HG03039 (cell line): ENCODE measurements at regions not wholly inside any gene's neighbourhood (a gene's known extent, or its start where the extent isn't known, plus 50 kb on each side); places are given as distances from the start of the nearest gene placed in this dataset.
"Not testable (repeated sequence)": the region's sequence is repeated elsewhere in the genome, so short reads cannot be mapped to it uniquely, and the experiment has no call there.

Source experiments
- ATAC-seq: cut with Tn5 transposase; IDR thresholded peaks from one replicate; pipeline ENCODE4 v1.9.1; 2021; ENCODE audit warnings: mild to moderate bottlenecking, moderate library complexity; ENCODE audit not compliant: unreplicated experiment

DNA sequence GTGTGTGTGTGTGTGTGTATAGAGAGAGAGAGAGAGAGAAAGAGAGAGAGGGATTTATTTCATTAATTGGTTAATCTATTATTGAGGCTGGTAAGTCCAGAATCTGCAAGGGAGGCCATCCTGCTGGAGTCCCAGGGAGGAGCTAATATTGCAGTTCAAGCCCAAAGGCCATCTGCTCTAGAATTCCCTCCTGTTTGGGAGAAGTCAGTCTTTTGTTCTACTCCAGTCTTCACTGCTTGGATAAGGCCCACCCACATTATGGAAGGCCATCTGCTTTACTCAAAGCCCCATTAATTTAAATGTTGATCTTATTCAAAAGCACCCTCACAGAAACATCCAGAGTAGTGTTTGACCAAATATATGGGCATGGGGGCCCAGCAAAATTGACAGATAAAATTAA is 317.5 kb upstream of the RASGEF1B start:
- ATAC-seq: no peak

DNA sequence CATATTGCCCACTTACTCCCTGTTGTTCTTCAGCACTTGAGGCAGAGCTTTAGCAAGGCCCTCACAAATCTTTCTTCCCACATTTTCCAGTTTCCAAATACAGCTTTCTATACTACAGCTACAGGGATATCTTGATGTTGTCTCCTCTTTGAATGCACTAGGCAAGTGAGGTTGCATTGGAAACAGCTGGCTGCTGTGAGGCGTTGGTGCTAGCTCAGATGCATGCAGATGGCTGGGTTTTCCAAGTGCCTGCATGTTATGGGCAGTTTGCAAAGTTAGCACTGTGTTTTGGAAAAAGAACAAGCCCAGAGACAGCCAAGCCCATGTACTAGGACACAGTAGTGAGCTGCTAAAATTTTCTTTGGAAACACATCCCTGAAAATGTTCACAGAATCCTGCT is 315.1 kb upstream of the RASGEF1B start:
- no peak for ATAC-seq

DNA sequence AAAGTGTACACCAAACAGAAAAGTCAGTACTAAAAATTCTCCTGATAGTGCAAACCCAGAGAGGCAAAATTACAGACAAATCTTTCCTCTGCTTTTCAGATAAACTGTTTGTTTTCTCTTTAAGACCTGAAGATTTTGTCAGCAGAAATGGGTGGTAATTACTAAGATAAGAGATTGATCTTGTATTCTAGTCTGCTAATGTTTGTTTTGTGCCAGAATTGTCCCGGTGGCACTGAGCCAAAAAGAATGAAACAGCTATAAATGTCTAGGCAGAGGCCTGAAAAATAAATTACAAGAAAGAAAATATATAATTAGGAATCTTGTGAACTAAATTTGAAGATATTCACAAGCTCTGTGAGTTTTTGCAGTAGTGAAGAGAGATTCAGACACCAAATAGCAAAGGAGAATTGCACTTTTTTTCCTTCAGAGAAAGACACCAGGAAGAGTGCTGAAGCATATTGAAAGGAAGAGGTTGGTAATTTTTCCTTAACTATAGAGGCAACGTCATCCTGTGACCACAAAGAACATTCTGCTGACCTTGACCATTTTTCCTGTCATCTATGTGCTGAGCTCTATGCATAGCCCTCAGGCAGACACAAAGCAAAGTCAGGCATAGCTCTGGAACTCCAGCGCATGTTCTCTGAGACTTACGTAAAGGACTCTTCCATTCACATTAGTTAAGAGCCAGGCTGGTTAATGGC is 314.5 kb upstream of the RASGEF1B start:
- no peak for ATAC-seq

DNA sequence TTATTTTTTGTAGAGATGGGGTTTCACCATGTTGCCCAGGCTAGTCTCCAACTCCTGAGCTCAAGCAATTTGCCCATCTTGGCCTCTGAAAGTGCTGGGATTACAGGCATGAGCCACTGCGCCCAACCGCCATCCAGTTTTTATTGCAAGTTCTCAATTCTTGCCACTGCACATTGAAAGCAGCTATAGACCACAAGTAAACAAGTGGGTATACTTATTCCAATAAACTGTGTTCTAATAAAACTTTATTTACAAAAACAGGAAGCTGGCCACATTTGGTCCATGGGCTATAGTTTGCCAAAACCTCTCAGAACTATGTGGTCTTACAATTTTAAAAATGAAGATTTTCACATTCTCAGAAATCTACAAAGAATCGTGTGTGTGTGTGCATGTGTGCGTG is 313.6 kb upstream of the RASGEF1B start:
- no peak for ATAC-seq

DNA sequence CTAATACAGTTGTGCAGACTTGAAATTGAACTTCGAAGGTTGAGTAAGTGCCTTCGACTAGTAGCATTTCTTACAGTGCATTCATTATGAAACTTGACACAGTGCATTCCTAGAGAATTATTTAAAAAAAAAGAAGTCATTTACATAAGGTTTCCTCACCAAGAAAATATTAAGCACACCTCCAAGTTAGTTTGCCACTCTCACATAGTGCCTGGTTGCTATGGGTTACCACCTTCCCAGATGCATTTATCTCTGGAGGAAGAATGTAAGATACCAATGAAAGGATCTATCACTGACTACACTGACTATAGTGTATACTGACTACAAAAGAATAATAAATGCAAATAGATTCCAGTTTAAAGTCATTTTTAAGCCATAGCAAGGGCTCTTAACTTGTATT is 311.9 kb upstream of the RASGEF1B start:
- no peak for ATAC-seq

GRCh38 chr4:81781799-81782198 is 310.1 kb upstream of the RASGEF1B start:
- ATAC-seq: no peak

- not testable (repeated sequence) for ATAC-seq
Measured at GRCh38 chr4:81777718-81778117, 306.0 kb upstream of the RASGEF1B start.

DNA sequence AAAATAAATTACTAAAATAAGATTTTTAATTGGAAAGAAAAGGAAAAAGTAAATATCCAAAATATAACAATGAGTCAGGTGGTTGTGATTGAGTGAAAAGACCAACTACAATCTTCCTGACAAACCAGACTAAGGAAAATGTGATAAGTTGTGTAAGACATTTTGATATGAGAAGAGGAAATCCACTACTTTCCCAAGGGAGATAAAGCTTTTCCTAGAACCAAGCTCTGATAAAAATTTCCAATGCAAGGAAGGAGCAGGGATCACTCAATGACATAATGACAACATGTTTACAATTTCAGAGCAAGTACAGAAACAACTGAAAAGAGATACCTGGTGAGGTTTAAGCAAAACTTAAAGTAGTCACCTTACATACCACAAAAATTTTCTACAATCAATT is 305.1 kb upstream of the RASGEF1B start:
- no peak for ATAC-seq

DNA sequence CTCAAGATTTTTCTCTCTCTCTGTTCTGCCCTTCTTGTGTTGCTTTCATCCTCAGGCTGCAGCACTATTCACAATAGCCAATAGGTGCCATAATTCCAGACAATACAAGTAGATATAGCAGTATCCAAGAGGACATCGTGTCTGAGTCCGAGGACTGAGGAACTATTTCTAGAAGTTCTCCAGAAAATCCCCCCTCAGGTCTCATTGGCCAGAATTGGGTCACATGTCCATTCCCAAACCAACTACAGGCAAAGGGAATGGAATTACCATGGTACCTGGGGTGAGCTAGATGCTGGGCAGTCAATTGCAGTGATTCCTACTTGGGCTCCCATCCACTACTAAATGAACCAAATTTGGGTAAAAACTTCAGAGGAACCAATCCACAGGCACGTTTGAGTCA is 301.9 kb upstream of the RASGEF1B start:
- no peak for ATAC-seq

DNA sequence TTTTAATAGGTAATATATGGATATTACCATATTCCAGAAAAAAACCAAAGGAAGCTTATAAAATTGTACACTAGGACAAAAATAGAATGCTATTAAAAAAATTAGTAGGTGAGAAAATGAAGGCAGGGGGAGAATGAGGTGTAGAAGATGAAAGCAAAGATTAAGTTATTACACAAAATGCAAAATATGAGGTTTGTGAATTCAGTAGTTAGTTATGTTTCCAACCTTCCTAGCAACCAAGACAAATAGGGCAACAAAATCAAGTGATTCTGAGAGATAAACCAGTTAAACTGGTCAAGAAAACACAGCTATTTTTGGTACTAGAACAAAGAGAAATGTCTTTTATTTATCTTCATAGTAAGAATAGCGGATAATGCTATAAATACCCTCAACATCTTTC is 300.0 kb upstream of the RASGEF1B start:
- ATAC-seq: no peak

GRCh38 chr4:81769244-81769643 is 297.5 kb upstream of the RASGEF1B start:
- no peak for ATAC-seq

DNA sequence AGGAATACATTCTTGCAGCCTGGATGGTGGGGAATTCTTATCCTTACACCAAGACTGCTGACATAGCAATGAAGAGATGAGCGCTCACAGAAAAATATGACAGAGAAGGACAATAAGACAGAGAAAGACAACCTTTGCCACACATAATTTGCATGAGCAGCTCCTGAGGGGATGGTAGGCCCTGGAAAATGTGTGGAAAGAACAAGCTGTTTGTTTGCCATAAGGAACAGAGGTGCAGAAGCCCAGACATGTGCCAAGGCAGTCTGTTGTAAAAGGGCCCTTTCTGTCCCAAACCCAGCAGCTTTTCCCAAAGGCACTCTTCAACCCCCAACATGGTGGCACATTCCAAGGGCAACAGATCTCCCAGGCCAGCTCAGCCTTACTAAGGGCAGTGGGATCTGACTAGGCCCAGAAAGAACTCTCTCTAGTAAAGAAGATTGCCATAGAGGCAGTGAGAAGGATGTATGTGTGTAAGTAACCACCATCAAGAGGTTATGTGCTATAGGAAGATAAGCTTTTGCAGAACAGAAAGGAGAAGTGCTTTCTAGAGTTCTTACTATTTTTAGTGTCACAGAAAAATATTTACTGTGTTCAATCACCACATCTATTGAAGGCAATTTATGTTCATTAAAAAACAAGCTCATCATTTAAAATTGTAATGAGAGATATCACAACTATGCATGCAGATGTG is 287.0 kb upstream of the RASGEF1B start:
- ATAC-seq: no peak

GRCh38 chr4:81757691-81758090 is 286.0 kb upstream of the RASGEF1B start:
- ATAC-seq: no peak

DNA sequence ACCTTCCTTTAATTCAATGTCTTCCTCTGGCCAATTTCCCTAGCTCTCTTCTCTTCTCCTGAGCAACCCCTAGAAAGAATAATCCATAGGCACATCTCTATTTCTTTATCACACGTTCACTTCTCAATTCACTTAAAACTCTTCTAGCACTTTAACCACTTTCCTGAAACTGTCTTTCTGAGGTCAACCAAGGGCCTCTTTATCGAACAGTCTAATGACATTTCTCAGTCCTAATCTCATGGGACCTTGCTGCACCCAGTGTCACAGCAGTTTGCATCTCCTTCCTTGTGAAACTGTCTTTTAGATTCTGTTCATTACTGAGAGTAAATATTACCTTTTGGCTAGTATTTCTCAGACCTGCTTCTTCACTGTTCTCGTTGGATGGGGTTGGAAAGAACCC is 285.3 kb upstream of the RASGEF1B start:
- peak; percentile 70 for ATAC-seq

GRCh38 chr4:81756042-81756441 is 284.3 kb upstream of the RASGEF1B start:
- no peak for ATAC-seq

- no peak for ATAC-seq
Measured at GRCh38 chr4:81754169-81754568, 282.5 kb upstream of the RASGEF1B start.

DNA sequence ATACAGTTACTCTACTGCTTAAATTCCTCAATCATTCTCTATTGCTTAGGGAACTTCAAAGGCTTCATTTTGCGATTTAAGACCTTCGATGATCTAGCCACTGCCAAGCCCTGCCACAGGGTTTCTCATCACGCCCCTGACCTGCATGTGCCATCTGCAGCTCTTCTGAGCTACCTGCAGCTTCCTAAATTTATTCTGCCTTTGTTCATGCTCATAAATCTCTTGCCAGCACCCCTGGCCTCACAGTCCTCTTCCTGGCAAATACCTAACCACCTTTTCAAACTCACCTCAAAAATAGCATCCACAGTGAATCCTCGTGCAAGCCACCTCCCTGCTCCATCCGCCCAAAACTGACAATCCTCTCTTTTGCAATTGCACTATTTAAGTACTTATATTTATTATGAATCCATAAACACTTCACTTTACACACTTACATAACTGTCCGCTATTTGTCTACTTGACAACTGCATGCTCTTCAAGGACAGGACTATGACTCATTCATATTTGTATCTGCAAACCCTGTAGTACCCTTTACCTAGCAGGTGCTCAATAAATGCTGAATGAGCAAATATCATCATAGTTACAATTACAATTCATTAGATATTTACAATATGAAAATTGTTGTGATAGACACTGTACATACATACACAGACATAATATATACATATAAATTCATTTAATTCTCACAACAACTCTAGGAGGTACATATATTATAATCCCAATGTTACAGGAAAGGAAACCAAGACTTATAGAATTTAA is 280.0 kb upstream of the RASGEF1B start:
- no peak for ATAC-seq

DNA sequence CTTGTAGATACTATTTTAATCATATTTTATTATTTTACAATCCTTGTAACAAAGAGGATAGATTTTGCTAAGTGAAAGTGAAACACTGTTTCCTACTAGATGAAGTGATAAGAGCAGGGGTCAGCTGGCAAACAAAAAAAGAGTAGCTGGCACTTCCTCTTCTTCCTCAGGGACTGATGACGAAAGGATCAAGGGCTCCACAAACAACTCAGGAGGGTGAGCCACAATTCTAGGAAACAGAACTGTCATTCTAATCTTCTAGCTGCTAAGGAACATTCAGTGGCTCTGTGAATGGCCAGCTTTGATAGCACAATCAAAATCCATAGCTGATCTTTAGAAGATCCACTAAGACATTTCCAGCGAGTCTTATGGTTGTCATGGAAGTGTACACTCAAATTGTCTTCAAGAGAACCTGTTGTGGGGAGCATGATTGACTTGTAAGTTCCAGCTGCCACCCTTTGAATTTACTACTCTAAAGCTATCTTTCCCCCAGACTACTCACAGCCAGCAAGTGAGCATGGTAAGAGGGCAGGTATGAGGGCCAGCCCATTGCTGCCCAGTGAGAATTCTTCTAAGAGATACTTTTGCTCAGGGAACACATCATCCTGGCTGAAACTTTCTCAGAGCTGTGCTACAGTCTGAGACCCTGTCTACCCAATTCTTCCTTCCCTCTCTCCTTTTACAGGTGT is 275.7 kb upstream of the RASGEF1B start:
- no peak for ATAC-seq

DNA sequence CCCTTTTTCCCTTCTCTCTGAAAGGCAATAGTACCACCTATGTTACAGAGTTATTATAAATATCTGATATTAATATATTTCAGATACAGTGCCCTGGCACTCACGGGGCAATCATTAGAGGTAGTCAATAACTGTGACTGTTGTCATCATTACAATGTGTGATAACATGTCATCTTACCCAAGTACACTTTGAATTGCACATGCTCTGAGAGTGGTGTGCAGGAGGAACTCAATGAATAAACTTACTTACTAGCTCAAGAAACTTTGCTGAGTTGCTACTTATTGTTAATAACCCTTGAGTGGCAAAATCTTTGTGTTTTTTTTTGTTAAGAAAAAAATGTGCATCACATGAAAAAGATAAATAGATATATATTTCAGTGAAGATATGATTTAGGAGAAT is 275.1 kb upstream of the RASGEF1B start:
- ATAC-seq: no peak

DNA sequence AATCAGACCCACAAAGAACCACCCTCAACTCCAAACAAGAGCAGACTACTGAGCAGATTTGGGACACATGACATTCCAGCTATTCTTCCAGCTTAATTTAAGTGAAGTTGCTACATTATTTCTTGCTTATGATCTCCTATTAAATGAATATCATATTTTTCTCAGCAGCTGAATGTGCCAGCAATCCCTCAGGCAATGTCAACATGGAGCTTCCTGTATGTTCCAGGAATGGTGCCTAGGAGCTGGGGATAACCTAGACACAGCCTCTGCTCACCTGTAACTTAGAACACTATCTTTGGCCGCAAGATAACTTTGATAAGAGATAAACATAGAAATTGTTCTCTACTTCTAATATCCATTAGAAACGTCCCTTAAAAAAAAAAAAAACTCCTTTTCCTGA is 274.4 kb upstream of the RASGEF1B start:
- no peak for ATAC-seq

DNA sequence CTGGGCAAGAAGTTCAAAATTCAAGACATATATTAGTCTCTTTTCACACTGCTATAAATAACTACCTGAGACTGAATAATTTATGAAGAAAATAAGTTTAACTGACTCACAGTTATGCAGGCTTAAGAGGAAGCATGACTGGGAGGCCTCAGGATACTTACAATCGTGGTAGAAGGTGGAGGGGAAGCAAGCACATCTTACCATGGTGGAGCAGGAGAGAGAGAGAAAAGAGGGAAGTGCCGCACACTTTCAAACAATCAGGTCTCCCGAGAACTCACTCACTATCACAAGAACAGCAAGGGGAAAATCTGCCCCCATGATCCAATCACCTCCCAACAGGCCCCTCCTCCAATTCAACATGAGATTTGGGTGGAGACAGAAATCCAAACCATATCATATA is 273.3 kb upstream of the RASGEF1B start:
- ATAC-seq: no peak
